Stomach smooth muscle (tissue), 2 donors: ENCODE measurements at regions not wholly inside any gene's neighbourhood (a gene's known extent, or its start where the extent isn't known, plus 50 kb on each side); places are given as distances from the start of the nearest gene placed in this dataset.
A peak's percentile ranks its signal among the peaks of the same experiment; 100 is the strongest.

Experiments used
- H3K27ac ChIP-seq: one replicate; pipeline ENCODE4 v1.7.0; 2013; ENCODE audit warnings: mild to moderate bottlenecking, low read length, inconsistent platforms
- H3K27me3 ChIP-seq, 2 donors: one replicate each; pipeline ENCODE4 v1.7.0; 2013; ENCODE audit warnings: low read length in 2 of 2; ENCODE audit not compliant: insufficient read depth in 2 of 2, control insufficient read depth in 1 of 2
- H3K36me3 ChIP-seq, 2 donors: one replicate each; pipeline ENCODE4 v1.7.0; 2013; ENCODE audit warnings: low read length in 2 of 2; ENCODE audit not compliant: control insufficient read depth in 2 of 2, insufficient read depth in 2 of 2
- H3K4me1 ChIP-seq: one replicate; pipeline ENCODE4 v1.7.0; 2013; ENCODE audit warnings: low read length; ENCODE audit not compliant: control insufficient read depth, insufficient read depth
- H3K4me3 ChIP-seq, 2 donors: one replicate each; pipeline ENCODE4 v1.7.0; 2013; ENCODE audit warnings: low read length in 2 of 2
- H3K9ac ChIP-seq, 2 donors: one replicate each; pipeline ENCODE4 v1.7.0; 2013; ENCODE audit warnings: low read length in 2 of 2, mild to moderate bottlenecking in 1 of 2
- H3K9me3 ChIP-seq, 2 donors: one replicate each; pipeline ENCODE4 v1.7.0; 2013; ENCODE audit warnings: low read length in 2 of 2; ENCODE audit not compliant: control insufficient read depth in 2 of 2
- donor health status: healthy.
- donor health status: Pancreatic carcinoma.

DNA sequence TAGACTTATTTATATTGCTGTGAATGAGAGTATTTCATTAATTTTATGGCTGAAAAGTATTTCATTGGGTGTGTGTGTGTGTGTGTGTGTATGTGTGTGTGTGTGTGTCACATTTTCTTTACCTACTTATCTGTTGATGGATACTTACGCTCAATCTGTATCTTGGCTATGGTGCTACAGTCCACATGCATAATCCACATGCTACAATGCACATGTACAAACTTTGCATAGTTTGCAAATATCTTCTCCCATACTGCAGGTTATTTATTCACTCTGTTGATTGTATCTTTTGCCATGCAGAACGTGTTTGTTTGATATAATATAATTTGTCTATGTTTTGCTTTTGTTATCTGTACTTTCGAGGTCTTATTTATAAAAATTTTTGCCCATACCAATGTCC lies 167.8 kb downstream of the RAB28 start:
- no peaks in the 10 kb centered on the region for H3K36me3 ChIP-seq
- H3K4me3 ChIP-seq = no peak overlapping the region
- H3K27ac ChIP-seq = no peak overlapping the region
- H3K9ac ChIP-seq = no peak overlapping the region
- H3K27me3 ChIP-seq = no peaks in the 10 kb centered on the region
- H3K4me1 ChIP-seq = peaks cover 3% of the 10 kb centered on the region
- H3K9me3 ChIP-seq = peaks cover 0 to 2% of the 10 kb centered on the region in 2 donors

DNA sequence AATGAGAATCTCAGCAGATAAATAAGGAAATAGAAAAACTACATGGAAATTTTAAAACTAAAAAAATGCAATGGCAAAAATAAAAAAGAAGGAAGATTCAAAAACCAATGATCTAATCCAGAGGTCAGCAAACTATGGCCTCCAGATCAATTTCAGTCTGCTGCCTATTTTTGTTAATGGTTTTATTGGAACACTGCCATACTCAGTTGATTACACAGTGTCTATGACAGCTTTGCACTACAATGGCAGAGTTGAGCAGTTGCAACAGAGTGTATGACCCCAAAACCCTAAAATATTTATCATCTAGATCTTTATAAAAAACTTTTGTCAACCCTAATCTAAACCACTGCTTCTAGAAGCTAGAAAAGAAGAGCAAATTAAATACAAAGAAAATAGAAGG lies 170.3 kb downstream of the RAB28 start:
- Histone ChIP-seq H3K27me3 (no peaks in the 10 kb centered on the region), H3K9me3 (no peaks in the 10 kb centered on the region), H3K27ac (no peak overlapping the region), H3K9ac (no peak overlapping the region), H3K4me3 (no peak overlapping the region), H3K4me1 (peaks cover 3% of the 10 kb centered on the region), H3K36me3 (no peaks in the 10 kb centered on the region)

DNA sequence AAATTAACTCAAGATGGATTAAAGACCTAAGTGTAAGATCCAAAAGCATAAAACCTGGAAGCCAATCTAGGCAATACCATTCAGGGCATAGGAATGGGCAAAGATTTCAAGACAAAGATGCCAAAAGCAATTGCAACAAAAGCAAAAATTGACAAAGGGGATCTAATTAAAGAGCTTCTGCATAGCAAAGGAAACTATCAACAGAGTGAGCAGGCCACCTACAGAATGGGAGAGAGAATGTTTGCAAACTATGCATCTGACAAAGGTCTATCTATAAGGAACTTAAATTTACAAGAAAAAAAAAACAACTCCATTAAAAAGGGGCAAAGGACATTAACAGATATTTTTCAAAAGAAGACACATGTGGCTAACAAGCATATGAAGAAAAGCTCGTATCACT lies 171.9 kb downstream of the RAB28 start:
- H3K9me3 ChIP-seq = no peaks in the 10 kb centered on the region
- no peaks in the 10 kb centered on the region for H3K27me3 ChIP-seq
- H3K9ac ChIP-seq = no peak overlapping the region
- peaks cover 3% of the 10 kb centered on the region for H3K4me1 ChIP-seq
- H3K4me3 ChIP-seq = no peak overlapping the region
- no peaks in the 10 kb centered on the region for H3K36me3 ChIP-seq
- H3K27ac ChIP-seq = no peak overlapping the region

DNA sequence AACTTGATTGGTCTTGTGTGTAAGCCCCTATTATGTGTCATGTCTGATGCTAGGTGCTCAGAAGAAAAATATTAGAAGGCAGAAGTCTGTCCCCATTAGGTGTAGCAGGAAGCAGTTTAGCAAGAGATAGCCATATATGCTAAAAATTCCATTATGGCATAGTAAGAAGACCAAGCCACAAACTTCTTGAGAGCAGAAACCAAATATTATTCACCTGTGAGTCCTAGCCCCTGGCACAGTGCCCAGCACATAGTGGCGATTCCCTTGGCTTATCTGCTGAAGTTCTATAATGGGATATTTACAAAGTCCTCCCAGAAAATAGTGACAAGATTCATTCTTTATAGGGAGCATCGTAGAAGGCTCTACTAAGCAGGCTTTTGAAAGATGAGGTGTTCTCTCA lies 174.4 kb downstream of the RAB28 start:
- H3K9ac ChIP-seq = no peak overlapping the region
- no peak overlapping the region for H3K27ac ChIP-seq
- H3K4me1 ChIP-seq = peaks cover 5% of the 10 kb centered on the region
- H3K4me3 ChIP-seq = no peak overlapping the region
- no peaks in the 10 kb centered on the region for H3K9me3 ChIP-seq
- no peaks in the 10 kb centered on the region for H3K36me3 ChIP-seq
- no peaks in the 10 kb centered on the region for H3K27me3 ChIP-seq

DNA sequence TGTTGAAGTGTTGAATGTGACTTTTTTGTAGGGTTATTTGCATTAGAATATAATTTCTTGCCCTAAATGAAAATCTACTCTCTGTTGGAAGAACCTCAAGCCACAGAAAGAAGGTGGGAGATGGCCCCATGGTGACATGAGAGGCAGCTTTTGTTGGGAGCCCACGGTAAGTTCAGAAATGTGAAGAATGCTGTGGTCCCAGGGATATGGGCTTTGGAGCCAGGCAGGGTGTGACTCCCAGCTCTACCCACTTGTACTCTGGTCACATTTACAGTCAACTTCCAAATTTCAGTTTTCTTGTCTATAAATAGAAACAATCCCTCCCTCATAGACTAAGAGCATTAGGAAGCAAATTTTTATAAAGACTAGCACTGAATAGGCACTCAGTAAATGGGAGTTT lies 177.8 kb downstream of the RAB28 start:
- H3K36me3 ChIP-seq = no peaks in the 10 kb centered on the region
- no peak overlapping the region for H3K27ac ChIP-seq
- H3K4me1 ChIP-seq = peaks cover 4% of the 10 kb centered on the region
- no peaks in the 10 kb centered on the region for H3K9me3 ChIP-seq
- no peak overlapping the region for H3K9ac ChIP-seq
- H3K4me3 ChIP-seq = no peak overlapping the region
- H3K27me3 ChIP-seq = no peaks in the 10 kb centered on the region

DNA sequence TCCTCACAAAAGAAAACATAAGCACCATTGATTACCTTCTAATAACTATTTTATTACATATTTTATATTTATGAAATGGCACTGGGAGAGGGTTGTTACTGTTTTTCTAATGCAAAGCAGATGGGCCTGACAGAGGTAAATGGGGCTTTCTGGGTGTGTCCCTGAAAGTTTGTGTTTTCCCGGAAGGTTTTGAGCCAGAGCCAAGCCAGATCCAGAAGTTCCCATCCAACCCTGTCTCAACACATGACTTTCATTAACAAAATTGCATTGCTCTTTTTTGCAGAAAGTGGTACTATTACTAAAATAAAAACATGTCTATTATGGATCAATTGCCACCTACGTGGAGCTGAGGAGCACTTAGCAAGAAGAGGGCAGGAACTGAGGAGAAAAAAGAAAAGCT lies 181.3 kb downstream of the RAB28 start:
- peaks cover 0 to 4% of the 10 kb centered on the region in 2 donors for H3K9me3 ChIP-seq
- H3K4me1 ChIP-seq = peaks cover 18% of the 10 kb centered on the region

DNA sequence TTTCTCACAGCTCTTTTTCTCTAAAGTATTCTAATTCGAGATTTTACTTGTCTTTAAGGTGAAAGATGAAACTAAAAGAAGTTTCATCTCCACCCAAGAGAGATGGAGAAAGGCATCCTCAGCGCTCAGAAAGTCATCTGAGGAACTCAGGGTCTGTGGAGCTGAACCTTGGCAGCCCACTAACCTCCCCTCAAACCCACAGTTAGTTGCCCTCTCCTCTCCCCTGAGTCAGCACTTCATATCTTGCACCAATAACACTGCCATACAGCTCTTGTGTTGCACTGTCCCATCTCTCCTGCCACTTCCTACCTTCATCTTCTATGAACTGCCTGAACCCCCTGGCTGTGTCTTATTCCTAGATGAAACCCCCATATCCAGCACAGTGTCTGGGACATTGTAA lies 184.8 kb downstream of the RAB28 start:
- peak overlapping the region; percentile 8 to 68 for H3K4me3 ChIP-seq
- peak overlapping the region; percentile 88 for H3K27ac ChIP-seq
- H3K9me3 ChIP-seq = peaks cover 8 to 11% of the 10 kb centered on the region in 2 donors
- H3K27me3 ChIP-seq = no peaks in the 10 kb centered on the region
- peak overlapping the region in 1 of 2 donors; percentile 51 for H3K9ac ChIP-seq
- peaks cover 24% of the 10 kb centered on the region for H3K4me1 ChIP-seq
- H3K36me3 ChIP-seq = no peaks in the 10 kb centered on the region

More for the DNA sequence above, 181.3 kb downstream of the RAB28 start:
- Histone ChIP-seq H3K27ac (no peak overlapping the region), H3K4me3 (no peak overlapping the region), H3K27me3 (no peaks in the 10 kb centered on the region), H3K36me3 (no peaks in the 10 kb centered on the region), H3K9ac (no peak overlapping the region)

DNA sequence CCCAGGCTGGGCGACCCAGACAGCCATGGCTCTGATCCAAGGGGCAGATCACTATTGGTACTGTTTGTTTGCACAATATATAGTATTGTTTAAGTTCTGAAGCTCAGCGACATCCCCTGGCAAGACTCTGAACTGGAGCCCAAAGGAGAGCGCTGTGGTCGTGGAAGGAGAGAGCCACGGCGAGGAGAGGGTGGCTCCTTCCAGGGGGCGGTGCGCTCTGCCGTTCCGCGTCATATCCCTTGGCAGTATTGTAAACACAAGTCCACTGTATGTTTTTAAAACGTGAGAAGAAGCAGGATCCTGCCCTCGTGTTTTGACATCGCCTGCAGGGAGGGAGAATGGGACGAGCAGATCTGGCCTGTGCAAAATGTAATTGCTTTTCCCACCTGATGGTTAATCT lies 185.5 kb downstream of the RAB28 start:
- H3K9ac ChIP-seq = peak overlapping the region; percentile 42 to 82
- H3K36me3 ChIP-seq = no peaks in the 10 kb centered on the region
- H3K9me3 ChIP-seq = peaks cover 8 to 11% of the 10 kb centered on the region in 2 donors
- H3K4me1 ChIP-seq = peaks cover 24% of the 10 kb centered on the region
- H3K4me3 ChIP-seq = peak overlapping the region; percentile 8 to 68
- peak overlapping the region; percentile 88 for H3K27ac ChIP-seq
- H3K27me3 ChIP-seq = no peaks in the 10 kb centered on the region

DNA sequence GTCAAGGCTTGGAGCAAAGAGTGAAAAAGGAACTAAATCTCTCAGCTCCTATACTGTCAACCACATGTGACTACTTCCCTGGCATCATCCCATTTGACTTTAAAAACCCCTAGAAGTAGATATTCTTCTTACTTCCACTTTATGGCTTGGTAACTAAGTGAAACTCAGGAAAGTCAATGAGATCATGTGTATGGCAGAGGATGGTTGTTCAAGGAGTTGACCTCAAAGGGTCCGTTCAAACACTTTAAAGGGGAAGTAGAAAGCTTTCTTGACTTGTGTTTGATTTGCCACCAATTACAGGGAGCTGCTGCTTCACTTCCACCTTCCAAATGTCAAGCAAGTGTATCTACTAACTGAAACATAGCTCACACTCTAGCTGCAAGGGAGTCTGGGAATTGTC lies 187.2 kb downstream of the RAB28 start:
- Histone ChIP-seq H3K4me1 (peaks cover 22% of the 10 kb centered on the region), H3K27me3 (no peaks in the 10 kb centered on the region), H3K9me3 (peaks cover 8 to 11% of the 10 kb centered on the region in 2 donors), H3K4me3 (no peak overlapping the region), H3K36me3 (no peaks in the 10 kb centered on the region), H3K27ac (no peak overlapping the region), H3K9ac (no peak overlapping the region)

DNA sequence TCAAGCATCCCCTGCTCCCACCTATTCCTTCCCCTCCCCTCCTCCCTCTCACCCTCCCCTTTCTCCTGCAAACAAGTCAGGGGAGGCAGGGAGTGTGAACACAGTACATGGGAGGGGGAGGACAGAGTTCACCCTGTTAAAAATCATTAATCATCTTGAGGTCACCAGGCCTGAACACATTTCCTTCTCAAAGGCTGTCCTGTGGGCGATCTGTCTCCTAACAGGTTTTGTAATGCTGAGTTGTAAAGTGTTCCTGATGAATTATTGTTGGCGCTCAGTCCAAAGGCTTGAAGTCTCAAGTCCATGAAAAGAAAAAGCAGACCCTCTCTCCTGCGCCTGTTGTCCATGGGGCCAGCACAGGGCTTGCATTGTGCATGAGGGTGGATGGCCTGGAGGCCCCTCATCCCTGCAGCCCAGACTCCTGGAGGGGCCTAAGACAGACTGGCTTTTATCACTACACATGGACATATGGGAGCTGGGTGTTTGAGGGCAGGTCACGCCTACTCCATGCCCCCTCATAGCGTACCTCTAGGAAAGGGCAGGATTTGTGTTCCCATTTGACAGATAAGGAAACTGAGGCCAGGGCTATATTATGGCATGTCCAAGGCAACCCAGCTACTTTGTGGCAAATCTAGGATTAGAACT lies 189.1 kb downstream of the RAB28 start:
- H3K27ac ChIP-seq = no peak overlapping the region
- no peak overlapping the region for H3K9ac ChIP-seq
- H3K4me1 ChIP-seq = peaks cover 22% of the 10 kb centered on the region
- H3K4me3 ChIP-seq = no peak overlapping the region
- H3K27me3 ChIP-seq = no peaks in the 10 kb centered on the region
- H3K9me3 ChIP-seq = peaks cover 7 to 8% of the 10 kb centered on the region in 2 donors
- no peaks in the 10 kb centered on the region for H3K36me3 ChIP-seq

DNA sequence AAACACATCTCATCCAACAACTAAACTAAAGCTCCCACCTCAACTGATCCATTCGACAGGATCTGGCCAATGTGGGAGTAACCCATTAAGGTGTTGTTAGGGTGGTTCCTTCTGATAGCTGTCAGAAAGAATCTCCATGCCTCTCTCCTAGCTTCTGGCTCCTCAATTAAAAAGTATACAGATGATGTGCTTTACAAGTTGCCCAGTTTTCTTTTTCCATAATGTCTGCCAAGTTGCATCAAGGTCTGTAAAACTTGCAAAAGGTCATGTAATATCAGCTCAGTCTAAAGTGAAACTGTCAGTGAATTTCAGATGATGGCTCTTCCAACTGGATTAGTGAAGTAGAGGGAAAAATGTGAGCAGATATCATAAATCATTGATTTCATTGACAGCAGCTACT lies 191.8 kb downstream of the RAB28 start:
- Histone ChIP-seq H3K4me3 (no peak overlapping the region), H3K27me3 (no peaks in the 10 kb centered on the region), H3K4me1 (peaks cover 8% of the 10 kb centered on the region), H3K27ac (no peak overlapping the region), H3K36me3 (no peaks in the 10 kb centered on the region), H3K9me3 (peaks cover 6 to 7% of the 10 kb centered on the region in 2 donors), H3K9ac (no peak overlapping the region)
